Esophagus muscularis mucosa (tissue), 4 donors: ENCODE measurements at regions not wholly inside any gene's neighbourhood (a gene's known extent, or its start where the extent isn't known, plus 50 kb on each side); places are given as distances from the start of the nearest gene placed in this dataset.

Experiments
- EP300 ChIP-seq: sonication (generic); formaldehyde crosslinking; IDR thresholded peaks from one replicate; pipeline ENCODE4 v1.6.1; 2017; ENCODE audit warnings: antibody characterized with exemption
- POLR2A ChIP-seq: fragments of 450-650 bp; IDR thresholded peaks from one replicate; pipeline ENCODE4 v1.6.1; 2017; ENCODE audit warnings: antibody characterized with exemption, moderate library complexity, mild to moderate bottlenecking, low read depth
- TF ChIP-seq, protein P1 (sequence below), 3 experiments: fragments of 200-600 bp in 2 of 3; fragments of 450-650 bp in 1 of 3; sonication (generic) in 2 of 3; IDR thresholded peaks; one replicate each; pipeline ENCODE4 v1.5.1; 2017 to 2019; ENCODE audit warnings: antibody characterized with exemption in 3 of 3, mild to moderate bottlenecking in 2 of 3, moderate library complexity in 1 of 3

DNA sequence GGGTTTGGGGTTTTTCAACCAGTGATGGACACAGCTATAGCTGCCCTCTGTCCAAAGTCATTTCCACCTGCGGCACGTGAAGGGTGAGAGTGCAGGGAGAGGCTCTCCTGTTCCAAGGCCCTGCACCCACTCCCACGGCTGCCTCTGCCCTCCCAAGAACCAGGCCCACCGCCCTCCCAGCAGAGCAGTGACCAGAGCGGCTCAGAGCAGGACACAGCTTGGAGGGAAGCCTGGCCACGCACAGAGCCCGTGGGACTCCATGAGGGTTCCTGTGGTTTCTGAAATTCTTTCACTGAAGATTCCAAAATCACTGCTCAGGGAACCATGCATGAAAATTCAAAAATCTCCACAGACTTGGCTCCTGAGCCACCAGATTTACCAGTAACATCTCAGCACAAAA is 67.3 kb upstream of the SALL3 start:
- TF ChIP-seq, protein P1, sequence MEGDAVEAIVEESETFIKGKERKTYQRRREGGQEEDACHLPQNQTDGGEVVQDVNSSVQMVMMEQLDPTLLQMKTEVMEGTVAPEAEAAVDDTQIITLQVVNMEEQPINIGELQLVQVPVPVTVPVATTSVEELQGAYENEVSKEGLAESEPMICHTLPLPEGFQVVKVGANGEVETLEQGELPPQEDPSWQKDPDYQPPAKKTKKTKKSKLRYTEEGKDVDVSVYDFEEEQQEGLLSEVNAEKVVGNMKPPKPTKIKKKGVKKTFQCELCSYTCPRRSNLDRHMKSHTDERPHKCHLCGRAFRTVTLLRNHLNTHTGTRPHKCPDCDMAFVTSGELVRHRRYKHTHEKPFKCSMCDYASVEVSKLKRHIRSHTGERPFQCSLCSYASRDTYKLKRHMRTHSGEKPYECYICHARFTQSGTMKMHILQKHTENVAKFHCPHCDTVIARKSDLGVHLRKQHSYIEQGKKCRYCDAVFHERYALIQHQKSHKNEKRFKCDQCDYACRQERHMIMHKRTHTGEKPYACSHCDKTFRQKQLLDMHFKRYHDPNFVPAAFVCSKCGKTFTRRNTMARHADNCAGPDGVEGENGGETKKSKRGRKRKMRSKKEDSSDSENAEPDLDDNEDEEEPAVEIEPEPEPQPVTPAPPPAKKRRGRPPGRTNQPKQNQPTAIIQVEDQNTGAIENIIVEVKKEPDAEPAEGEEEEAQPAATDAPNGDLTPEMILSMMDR (IDR thresholded peaks at IDR 0.05), result no peak
- TF ChIP-seq EP300, result no peak
- no peak for TF ChIP-seq POLR2A
